ENCODE measurements at regions not wholly inside any gene's neighbourhood (a gene's known extent, or its start where the extent isn't known, plus 50 kb on each side); places are given as distances from the start of the nearest gene placed in this dataset.

GRCh38 chr9:13568841-13569601 lies 289.5 kb upstream of the MPDZ start:
- TF ChIP-seq CTCF (IDR thresholded peaks at IDR 0.05) (no peak), POLR2A (IDR thresholded peaks at IDR 0.05; ENCODE audit: low read depth) (no peak), EP300 (IDR thresholded peaks at IDR 0.05) (no peak)

Data from esophagus muscularis mucosa (tissue), 4 donors.